ENCODE measurements at regions not wholly inside any gene's neighbourhood (a gene's known extent, or its start where the extent isn't known, plus 50 kb on each side); places are given as distances from the start of the nearest gene placed in this dataset.

DNA sequence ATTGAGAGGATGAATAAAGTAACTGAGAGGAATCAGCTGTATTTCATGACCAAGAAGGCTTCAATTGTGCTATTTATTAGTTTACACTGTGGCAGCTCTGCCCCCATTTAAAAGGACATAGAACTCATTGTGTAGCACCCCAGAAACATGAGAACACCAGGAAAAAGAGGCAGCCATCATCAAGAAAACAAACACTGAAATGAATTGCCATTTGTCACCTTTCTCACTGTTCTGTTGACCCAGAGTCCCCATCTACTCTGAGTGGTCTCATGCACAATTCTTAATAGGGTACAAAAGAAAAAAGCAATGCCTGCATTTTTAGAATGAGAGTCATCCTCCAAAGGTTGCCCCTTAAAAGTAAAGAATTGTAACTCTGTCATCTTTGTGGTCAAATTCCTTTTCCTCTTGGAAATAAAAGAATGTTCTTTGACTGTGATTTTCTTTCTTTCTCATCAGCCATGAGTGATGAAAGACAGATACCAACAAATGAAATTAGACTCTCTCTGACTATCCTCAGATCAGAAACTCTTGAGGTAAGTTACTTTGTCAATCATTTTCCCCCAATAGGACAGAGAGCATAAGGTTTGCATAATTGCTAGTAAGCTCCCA is 1941.9 kb upstream of the PIK3C3 start:
- Histone ChIP-seq H3K9ac (ENCODE audit: low read depth in 1 of 2, low read length in 2 of 2) (no peak overlapping the region), H3K4me1 (ENCODE audit: control insufficient read depth in 4 of 4, insufficient read depth in 4 of 4, low read length in 3 of 4) (no peaks in the 10 kb centered on the region)

GRCh38 chr18:40011201-40011600 is 1943.8 kb upstream of the PIK3C3 start:
- DNase-seq (ENCODE audit: low spot score) = no peak
- H3K9ac ChIP-seq (ENCODE audit: low read depth in 1 of 2, low read length in 2 of 2) = no peak overlapping the region
- H3K9me3 ChIP-seq (ENCODE audit: control insufficient read depth in 4 of 4, low read length in 3 of 4) = peaks cover 0 to 2% (median 0%) of the 10 kb centered on the region in 4 donors
- H3K36me3 ChIP-seq (ENCODE audit: control insufficient read depth in 4 of 4, insufficient read depth in 3 of 4, low read depth in 1 of 4, low read length in 3 of 4) = no peaks in the 10 kb centered on the region
- H3K4me1 ChIP-seq (ENCODE audit: control insufficient read depth in 4 of 4, insufficient read depth in 4 of 4, low read length in 3 of 4) = no peaks in the 10 kb centered on the region
- no peak overlapping the region for H3K27ac ChIP-seq (ENCODE audit: low read depth in 1 of 2, low read length in 2 of 2)
- no peaks in the 10 kb centered on the region for H3K27me3 ChIP-seq (ENCODE audit: control insufficient read depth in 4 of 4, insufficient read depth in 4 of 4, low read length in 3 of 4)
- H3K4me3 ChIP-seq (ENCODE audit: low read depth in 1 of 3, low read length in 3 of 3) = no peak overlapping the region
- WGBS = 86% methylated on average over 1 of the region's 1 CpG
- TF ChIP-seq EGR1 (IDR thresholded peaks at IDR 0.05; ENCODE audit: low read depth in 2 of 2) = no peak
- TF ChIP-seq, protein P1, sequence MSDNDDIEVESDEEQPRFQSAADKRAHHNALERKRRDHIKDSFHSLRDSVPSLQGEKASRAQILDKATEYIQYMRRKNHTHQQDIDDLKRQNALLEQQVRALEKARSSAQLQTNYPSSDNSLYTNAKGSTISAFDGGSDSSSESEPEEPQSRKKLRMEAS (IDR thresholded peaks at IDR 0.05) = no peak
- TF ChIP-seq, protein P2, sequence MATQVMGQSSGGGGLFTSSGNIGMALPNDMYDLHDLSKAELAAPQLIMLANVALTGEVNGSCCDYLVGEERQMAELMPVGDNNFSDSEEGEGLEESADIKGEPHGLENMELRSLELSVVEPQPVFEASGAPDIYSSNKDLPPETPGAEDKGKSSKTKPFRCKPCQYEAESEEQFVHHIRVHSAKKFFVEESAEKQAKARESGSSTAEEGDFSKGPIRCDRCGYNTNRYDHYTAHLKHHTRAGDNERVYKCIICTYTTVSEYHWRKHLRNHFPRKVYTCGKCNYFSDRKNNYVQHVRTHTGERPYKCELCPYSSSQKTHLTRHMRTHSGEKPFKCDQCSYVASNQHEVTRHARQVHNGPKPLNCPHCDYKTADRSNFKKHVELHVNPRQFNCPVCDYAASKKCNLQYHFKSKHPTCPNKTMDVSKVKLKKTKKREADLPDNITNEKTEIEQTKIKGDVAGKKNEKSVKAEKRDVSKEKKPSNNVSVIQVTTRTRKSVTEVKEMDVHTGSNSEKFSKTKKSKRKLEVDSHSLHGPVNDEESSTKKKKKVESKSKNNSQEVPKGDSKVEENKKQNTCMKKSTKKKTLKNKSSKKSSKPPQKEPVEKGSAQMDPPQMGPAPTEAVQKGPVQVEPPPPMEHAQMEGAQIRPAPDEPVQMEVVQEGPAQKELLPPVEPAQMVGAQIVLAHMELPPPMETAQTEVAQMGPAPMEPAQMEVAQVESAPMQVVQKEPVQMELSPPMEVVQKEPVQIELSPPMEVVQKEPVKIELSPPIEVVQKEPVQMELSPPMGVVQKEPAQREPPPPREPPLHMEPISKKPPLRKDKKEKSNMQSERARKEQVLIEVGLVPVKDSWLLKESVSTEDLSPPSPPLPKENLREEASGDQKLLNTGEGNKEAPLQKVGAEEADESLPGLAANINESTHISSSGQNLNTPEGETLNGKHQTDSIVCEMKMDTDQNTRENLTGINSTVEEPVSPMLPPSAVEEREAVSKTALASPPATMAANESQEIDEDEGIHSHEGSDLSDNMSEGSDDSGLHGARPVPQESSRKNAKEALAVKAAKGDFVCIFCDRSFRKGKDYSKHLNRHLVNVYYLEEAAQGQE (IDR thresholded peaks at IDR 0.05) = no peak
- TF ChIP-seq TAF1 (conservative IDR thresholded peaks at IDR 0.05) = no peak
- no peak for TF ChIP-seq CTCF (IDR thresholded peaks at IDR 0.05; ENCODE audit: low read depth, low read length, missing input control)
- no peak for TF ChIP-seq YY1 (IDR thresholded peaks at IDR 0.05)
- TF ChIP-seq ZBTB33 (IDR thresholded peaks at IDR 0.05) = no peak
- no peak for TF ChIP-seq HNF4G (IDR thresholded peaks at IDR 0.05)

More for the DNA sequence above, 1941.9 kb upstream of the PIK3C3 start:
- Histone ChIP-seq H3K9me3 (ENCODE audit: control insufficient read depth in 4 of 4, low read length in 3 of 4) (peaks cover 0 to 2% (median 0%) of the 10 kb centered on the region in 4 donors), H3K27me3 (ENCODE audit: control insufficient read depth in 4 of 4, insufficient read depth in 4 of 4, low read length in 3 of 4) (no peaks in the 10 kb centered on the region), H3K4me3 (ENCODE audit: low read depth in 1 of 3, low read length in 3 of 3) (no peak overlapping the region), H3K36me3 (ENCODE audit: control insufficient read depth in 4 of 4, insufficient read depth in 3 of 4, low read depth in 1 of 4, low read length in 3 of 4) (no peaks in the 10 kb centered on the region), H3K27ac (ENCODE audit: low read depth in 1 of 2, low read length in 2 of 2) (no peak overlapping the region)
- no peak for DNase-seq (ENCODE audit: low spot score)
- TF ChIP-seq FOXA2 (IDR thresholded peaks at IDR 0.05) (no peak), ATF3 (IDR thresholded peaks at IDR 0.05) (no peak), ZBTB33 (IDR thresholded peaks at IDR 0.05) (no peak), EGR1 (IDR thresholded peaks at IDR 0.05; ENCODE audit: low read depth in 2 of 2) (no peak), TAF1 (conservative IDR thresholded peaks at IDR 0.05) (no peak), HNF4G (IDR thresholded peaks at IDR 0.05) (no peak), JUND (IDR thresholded peaks at IDR 0.05) (no peak), RXRA (IDR thresholded peaks at IDR 0.05) (no peak)
- TF ChIP-seq, protein P2 (IDR thresholded peaks at IDR 0.05) = no peak

Measured in liver (tissue), 8 donors.